H1 (cell line): ENCODE measurements at regions not wholly inside any gene's neighbourhood (a gene's known extent, or its start where the extent isn't known, plus 50 kb on each side); places are given as distances from the start of the nearest gene placed in this dataset.

Experiments
- CTCF ChIA-PET: fragments of 300-600 bp; sonication (Branson Sonifier 250); formaldehyde crosslinking; loops from one replicate; lab custom pipeline; 2021; ENCODE audit not compliant: partially characterized antibody; lab: Charles Lee
- POLR2A ChIA-PET: fragments of 300-600 bp; sonication (Branson Sonifier 250); formaldehyde crosslinking; loops from one replicate; lab custom pipeline; 2021; ENCODE audit warnings: inconsistent platforms; ENCODE audit not compliant: partially characterized antibody; lab: Charles Lee
- DNase-seq, 2 experiments: peaks; one replicate each; pipeline versions ENCODE4 v3.0.0 to v3.0.0-alpha.2; 2010 to 2022; ENCODE audit warnings: low spot score in 2 of 2, low read depth in 1 of 2, mixed read lengths in 1 of 2
- FAIRE-seq: peaks from 2 replicates; lab custom pipeline; 2011; peaks lifted over from hg19 to GRCh38; lab: Jason Lieb, UNC
- H2AFZ ChIP-seq: 2 replicates; pipeline ENCODE4 v1.8.1; 2012; ENCODE audit warnings: low read length, inconsistent platforms
- H2AK5ac ChIP-seq: 2 replicates; pipeline ENCODE4 v1.6.1; 2013; ENCODE audit warnings: low read depth, low read length
- H2BK120ac ChIP-seq: replicated peaks from 2 replicates; pipeline ENCODE3; 2013; ENCODE audit warnings: low read depth, low read length, inconsistent platforms
- H2BK12ac ChIP-seq: 2 replicates; pipeline ENCODE4 v1.6.1; 2013; ENCODE audit warnings: low read depth, low read length
- H2BK15ac ChIP-seq: 2 replicates; pipeline ENCODE4 v1.6.1; 2013; ENCODE audit warnings: low read length
- H2BK20ac ChIP-seq: 2 replicates; pipeline ENCODE4 v1.6.1; 2013; ENCODE audit warnings: low read length
- H2BK5ac ChIP-seq: 2 replicates; pipeline ENCODE4 v1.6.1; 2013; ENCODE audit warnings: low read depth, low read length
- H3K14ac ChIP-seq: 2 replicates; pipeline ENCODE4 v1.6.1; 2013; ENCODE audit warnings: inconsistent platforms; ENCODE audit not compliant: insufficient read length
- H3K18ac ChIP-seq: 2 replicates; pipeline ENCODE4 v1.6.1; 2013; ENCODE audit warnings: low read length; ENCODE audit errors: extremely low read depth
- H3K23ac ChIP-seq: 2 replicates; pipeline ENCODE4 v1.6.1; 2013; ENCODE audit warnings: inconsistent platforms; ENCODE audit not compliant: insufficient read length
- H3K23me2 ChIP-seq: 2 replicates; pipeline ENCODE4 v1.6.1; 2013; ENCODE audit warnings: low read depth, low read length
- H3K27ac ChIP-seq: 2 replicates; pipeline ENCODE4 v1.6.1; 2011; ENCODE audit warnings: low read depth, low read length, inconsistent platforms
- H3K27me3 ChIP-seq, 4 experiments: replicated peaks in 1 of 4; 1 replicate in 1 of 4; 2 replicates in 3 of 4; pipeline versions ENCODE4 v1.6.1 to v1.8.1; 2011 to 2013; ENCODE audit warnings: low read length in 3 of 4, mild to moderate bottlenecking in 3 of 4, inconsistent platforms in 2 of 4, mixed read lengths in 2 of 4, moderate library complexity in 1 of 4; ENCODE audit not compliant: control insufficient read depth in 3 of 4, insufficient read depth in 3 of 4; ENCODE audit errors: extremely low read depth in 1 of 4
- H3K36me3 ChIP-seq, 4 experiments: 2 replicates each; pipeline versions ENCODE4 v1.6.1 to v1.8.1; 2011 to 2013; ENCODE audit warnings: mild to moderate bottlenecking in 4 of 4, low read length in 3 of 4, moderate library complexity in 2 of 4, control low read depth in 1 of 4, inconsistent platforms in 1 of 4; ENCODE audit not compliant: insufficient read depth in 4 of 4, control insufficient read depth in 2 of 4
- H3K4ac ChIP-seq: replicated peaks from 2 replicates; pipeline ENCODE3; 2013; ENCODE audit warnings: low read length, low read depth, mixed read lengths, inconsistent platforms; ENCODE audit not compliant: insufficient read length
- H3K4me1 ChIP-seq, 4 experiments: replicated peaks in 1 of 4; 1 replicate in 1 of 4; 2 replicates in 3 of 4; pipeline versions ENCODE4 v1.6.1 to v1.8.1; 2011 to 2013; ENCODE audit warnings: low read length in 3 of 4, inconsistent platforms in 2 of 4, mixed read lengths in 1 of 4; ENCODE audit not compliant: insufficient read depth in 4 of 4, control insufficient read depth in 3 of 4
- H3K4me2 ChIP-seq, 2 experiments: 2 replicates each; pipeline versions ENCODE4 v1.6.1 to v1.8.1; 2011 to 2013; ENCODE audit warnings: low read depth in 2 of 2, low read length in 2 of 2, control low read depth in 1 of 2, inconsistent platforms in 1 of 2, mild to moderate bottlenecking in 1 of 2; ENCODE audit not compliant: insufficient read depth in 1 of 2
- H3K4me3 ChIP-seq, 4 experiments: fragments of 200-600, 300-600 bp in 1 of 4; sonication (generic), shearing (Covaris generic), sonication (Bioruptor Twin) in 1 of 4; 2 replicates each; pipeline versions ENCODE4 v1.5.1 to v1.8.1; 2011 to 2016; ENCODE audit warnings: low read length in 4 of 4, low read depth in 3 of 4, control low read depth in 2 of 4, inconsistent platforms in 2 of 4, mild to moderate bottlenecking in 2 of 4, mixed read lengths in 1 of 4, moderate library complexity in 1 of 4; ENCODE audit not compliant: insufficient read depth in 2 of 4; ENCODE audit errors: extremely low read depth in 1 of 4
- H3K56ac ChIP-seq: replicated peaks from 2 replicates; pipeline ENCODE3; 2013; ENCODE audit warnings: low read depth, mild to moderate bottlenecking, mixed read lengths, low read length, inconsistent platforms; ENCODE audit not compliant: insufficient read length
- H3K79me1 ChIP-seq: 2 replicates; pipeline ENCODE4 v1.6.1; 2013; ENCODE audit warnings: low read depth, low read length, control low read depth
- H3K79me2 ChIP-seq, 2 experiments: 2 replicates each; pipeline versions ENCODE4 v1.6.1 to v1.8.1; 2012 to 2013; ENCODE audit warnings: low read length in 2 of 2, mild to moderate bottlenecking in 2 of 2, inconsistent platforms in 1 of 2; ENCODE audit not compliant: insufficient read depth in 2 of 2, control insufficient read depth in 1 of 2
- H3K9ac ChIP-seq, 4 experiments: replicated peaks in 1 of 4; 1 replicate in 1 of 4; 2 replicates in 3 of 4; pipeline versions ENCODE4 v1.6.1 to v1.8.1; 2011 to 2013; ENCODE audit warnings: low read depth in 3 of 4, low read length in 3 of 4, control low read depth in 2 of 4, mild to moderate bottlenecking in 2 of 4, moderate library complexity in 2 of 4, inconsistent platforms in 1 of 4; ENCODE audit errors: extremely low read depth in 1 of 4
- H3K9me3 ChIP-seq, 2 experiments: 2 replicates each; pipeline versions ENCODE4 v1.6.1 to v1.8.1; 2012 to 2013; ENCODE audit warnings: mild to moderate bottlenecking in 2 of 2, moderate library complexity in 2 of 2, control low read depth in 1 of 2, inconsistent platforms in 1 of 2, low read depth in 1 of 2, low read length in 1 of 2, mixed read lengths in 1 of 2; ENCODE audit not compliant: insufficient read depth in 2 of 2
- H4K20me1 ChIP-seq, 2 experiments: replicated peaks in 1 of 2; 2 replicates each; pipeline versions ENCODE3 to v1.8.1; 2011 to 2013; ENCODE audit warnings: inconsistent platforms in 2 of 2, low read length in 2 of 2, mild to moderate bottlenecking in 1 of 2; ENCODE audit not compliant: insufficient read depth in 2 of 2, control insufficient read depth in 1 of 2
- H4K5ac ChIP-seq: 2 replicates; pipeline ENCODE4 v1.6.1; 2013; ENCODE audit warnings: low read length, low read depth, mixed read lengths, inconsistent platforms; ENCODE audit not compliant: insufficient read length
- H4K8ac ChIP-seq: 2 replicates; pipeline ENCODE4 v1.8.0; 2013; ENCODE audit warnings: mild to moderate bottlenecking, moderate library complexity, low read length, inconsistent platforms; ENCODE audit not compliant: insufficient read depth; ENCODE audit errors: extremely low read depth
- H4K91ac ChIP-seq: replicated peaks from 2 replicates; pipeline ENCODE3; 2013; ENCODE audit warnings: low read length, mixed read lengths, inconsistent platforms; ENCODE audit not compliant: insufficient read length
- ASH2L ChIP-seq: fragments of 200-600, 300-600 bp; sonication (generic); IDR thresholded peaks from one replicate; pipeline ENCODE4 v1.7.1; 2017; ENCODE audit warnings: low read length
- CBX5 ChIP-seq: fragments of 300-800, 300-1000 bp; sonication (generic); IDR thresholded peaks from 2 replicates; pipeline ENCODE4 v1.7.1; 2016; ENCODE audit warnings: antibody characterized with exemption, low read length, low read depth
- CHD2 ChIP-seq: IDR thresholded peaks from 2 replicates; pipeline ENCODE4 v1.6.1; 2012; ENCODE audit warnings: low read length, improper control_type of control experiment
- HDAC2 ChIP-seq, 2 experiments: fragments of 300-600 bp in 1 of 2; sonication (generic) in 1 of 2; IDR thresholded peaks; 2 replicates each; pipeline ENCODE4 v1.6.1; 2011 to 2012; ENCODE audit warnings: low read depth in 2 of 2, low read length in 2 of 2, mild to moderate bottlenecking in 2 of 2, moderate library complexity in 2 of 2, borderline replicate concordance in 1 of 2, inconsistent platforms in 1 of 2
- NRF1 ChIP-seq: IDR thresholded peaks from 2 replicates; pipeline ENCODE4 v1.6.1; 2011; ENCODE audit warnings: mild to moderate bottlenecking, low read depth, low read length, improper control_type of control experiment
- POLR2A ChIP-seq, 2 experiments: IDR thresholded peaks; 1 replicate in 1 of 2; 2 replicates in 1 of 2; pipeline ENCODE4 v1.6.1; 2011; ENCODE audit warnings: low read depth in 2 of 2, low read length in 2 of 2, mild to moderate bottlenecking in 2 of 2; ENCODE audit errors: control extremely low read depth in 1 of 2
- SIN3A ChIP-seq, 2 experiments: IDR thresholded peaks in 1 of 2; conservative IDR thresholded peaks in 1 of 2; 2 replicates each; pipeline ENCODE4 v1.6.1; 2011 to 2012; ENCODE audit warnings: low read length in 2 of 2, improper control_type of control experiment in 1 of 2, low read depth in 1 of 2, mild to moderate bottlenecking in 1 of 2
- WGBS, 2 experiments: shearing (Covaris generic) in 1 of 2; methylation state at CpG; one replicate each; pipeline versions ENCODE4 v1.1.6 to v1.1.7; 2013 to 2015; ENCODE audit warnings: low lambda C conversion rate in 2 of 2, mixed read lengths in 2 of 2, inconsistent platforms in 1 of 2, low coverage in 1 of 2, missing lambda C conversion rate in 1 of 2; ENCODE audit not compliant: insufficient replicate concordance in 2 of 2, insufficient coverage in 1 of 2, insufficient read length in 1 of 2; ENCODE audit errors: extremely low coverage in 1 of 2, missing lambda C conversion rate in 1 of 2; 5-methylcytosine and 5-hydroxymethylcytosine counted together

GRCh38 chr11:32305460-32305859 is 129.9 kb downstream of the WT1 start:
- H3K9ac ChIP-seq: no peak overlapping the region
- FAIRE-seq (no peak), DNase-seq (no peak)
- no peak overlapping the region for H2AFZ ChIP-seq
- H4K91ac ChIP-seq: no peak overlapping the region
- no peaks in the 10 kb centered on the region for H3K4me1 ChIP-seq
- WGBS, 2 experiments: 85% methylated on average over 4 of the region's 4 CpGs; no CpG with 5 or more reads in 1 of the 2 experiments
- no peak overlapping the region for H2BK20ac ChIP-seq
- no peak overlapping the region for H3K4me2 ChIP-seq
- H3K14ac ChIP-seq: no peak overlapping the region
- H3K9me3 ChIP-seq: no peaks in the 10 kb centered on the region
- POLR2A ChIA-PET: no interaction called here
- no peak overlapping the region for H4K8ac ChIP-seq
- no peak overlapping the region for H3K4ac ChIP-seq
- H3K56ac ChIP-seq: no peak overlapping the region
- no peak overlapping the region for H2BK5ac ChIP-seq
- H3K79me2 ChIP-seq: no peaks in the 10 kb centered on the region
- no peak for TF ChIP-seq POLR2A (IDR thresholded peaks at IDR 0.05; ENCODE audit: control extremely low read depth in 1 of 2, low read depth in 2 of 2, low read length in 2 of 2)
- no peak for TF ChIP-seq CBX5
- no peak for TF ChIP-seq HDAC2 (IDR thresholded peaks at IDR 0.05; ENCODE audit: borderline replicate concordance in 1 of 2, low read depth in 2 of 2, low read length in 2 of 2)
- no peak for TF ChIP-seq NRF1
- no peak for TF ChIP-seq CHD2
- no peak for TF ChIP-seq SIN3A (conservative IDR thresholded peaks at IDR 0.05 in 1 of 2, IDR thresholded peaks at IDR 0.05 in 1 of 2; ENCODE audit: low read depth in 1 of 2, low read length in 2 of 2)
- TF ChIP-seq ASH2L: no peak
- no peak overlapping the region for H3K27ac ChIP-seq
- no peaks in the 10 kb centered on the region for H3K79me1 ChIP-seq
- no peaks in the 10 kb centered on the region for H3K27me3 ChIP-seq
- H4K5ac ChIP-seq: no peak overlapping the region
- H2BK12ac ChIP-seq: no peak overlapping the region
- H4K20me1 ChIP-seq: no peaks in the 10 kb centered on the region
- H3K23ac ChIP-seq: no peak overlapping the region
- H2AK5ac ChIP-seq: no peak overlapping the region
- H3K18ac ChIP-seq: no peak overlapping the region
- CTCF ChIA-PET: interaction anchor here (0.6 to 3.3 kb wide), 8 partner anchors 10 to 1378 kb away, joined by 3 to 18 read pairs (median 8); no protein-coding TSS in a partner anchor
- H2BK15ac ChIP-seq: no peak overlapping the region
- H3K4me3 ChIP-seq: no peak overlapping the region
- H2BK120ac ChIP-seq: no peak overlapping the region
- H3K36me3 ChIP-seq: no peaks in the 10 kb centered on the region
- no peaks in the 10 kb centered on the region for H3K23me2 ChIP-seq
